Amygdala (tissue), 56 donors: ENCODE measurements at regions not wholly inside any gene's neighbourhood (a gene's known extent, or its start where the extent isn't known, plus 50 kb on each side); places are given as distances from the start of the nearest gene placed in this dataset.

Source experiments
- DNase-seq, 56 donors: peaks; one replicate each; lab custom pipeline; 2025; lab: John Stamatoyannopoulos, UW

GRCh38 chr21:31471865-31472264 lies 127.8 kb upstream of the TIAM1 start:
- no peak for DNase-seq

- DNase-seq, result peak in 14 of 56 donors; percentile 5 to 38 (median 22)
Measured at GRCh38 chr21:31470896-31471694, 127.0 kb upstream of the TIAM1 start.

GRCh38 chr21:31460980-31461379 lies 116.9 kb upstream of the TIAM1 start:
- DNase-seq, result no peak

GRCh38 chr21:31459457-31459856 lies 115.4 kb upstream of the TIAM1 start:
- DNase-seq, result peak in 3 of 56 donors; percentile 18 to 43 (median 26)

DNA sequence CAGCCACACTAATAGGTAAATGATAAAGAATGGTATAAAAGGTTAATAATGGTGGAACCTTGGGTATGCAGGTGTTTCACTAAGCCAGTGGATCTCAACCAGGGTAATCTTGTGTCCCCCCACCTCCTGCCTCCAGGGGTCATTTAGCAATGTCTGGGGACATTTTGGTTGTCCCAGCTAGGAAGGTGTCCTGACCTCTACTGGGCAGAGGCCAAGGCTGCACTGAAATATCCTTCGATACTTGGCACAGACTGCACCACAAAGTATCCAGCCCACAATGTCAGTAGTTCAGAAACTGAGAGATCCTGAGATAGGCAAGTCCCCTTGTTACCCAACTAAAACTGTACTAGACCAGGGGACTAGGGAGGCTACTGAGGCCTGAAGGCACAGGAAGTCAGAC lies 113.6 kb upstream of the TIAM1 start:
- DNase-seq, result no peak

DNA sequence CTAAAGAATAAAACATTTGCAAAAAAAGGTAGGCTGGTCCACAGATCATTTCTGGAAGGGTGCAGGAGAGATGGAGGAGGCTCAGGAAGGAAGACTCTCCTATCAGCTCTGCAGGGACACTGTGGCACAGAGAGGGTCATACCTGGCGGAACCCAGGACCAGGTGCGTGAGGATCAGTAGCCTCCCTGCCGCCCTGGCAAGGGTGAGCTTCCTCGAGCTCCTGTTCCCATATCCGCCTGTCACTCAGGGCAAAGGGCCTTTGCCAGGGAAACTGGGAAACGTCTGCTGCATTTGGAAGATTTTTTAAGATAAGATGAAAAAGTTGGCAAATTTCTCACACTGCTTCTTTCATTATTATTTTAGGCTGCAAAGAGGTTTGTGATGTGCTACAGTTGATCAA lies 112.1 kb upstream of the TIAM1 start:
- DNase-seq, result no peak

GRCh38 chr21:31455506-31455905 lies 111.4 kb upstream of the TIAM1 start:
- DNase-seq, result peak in 2 of 56 donors; percentile 5 to 13

- DNase-seq, result no peak
Measured at GRCh38 chr21:31450980-31451379, 106.9 kb upstream of the TIAM1 start.

- DNase-seq, result no peak
Measured at GRCh38 chr21:31449921-31450535, 106.0 kb upstream of the TIAM1 start.

DNA sequence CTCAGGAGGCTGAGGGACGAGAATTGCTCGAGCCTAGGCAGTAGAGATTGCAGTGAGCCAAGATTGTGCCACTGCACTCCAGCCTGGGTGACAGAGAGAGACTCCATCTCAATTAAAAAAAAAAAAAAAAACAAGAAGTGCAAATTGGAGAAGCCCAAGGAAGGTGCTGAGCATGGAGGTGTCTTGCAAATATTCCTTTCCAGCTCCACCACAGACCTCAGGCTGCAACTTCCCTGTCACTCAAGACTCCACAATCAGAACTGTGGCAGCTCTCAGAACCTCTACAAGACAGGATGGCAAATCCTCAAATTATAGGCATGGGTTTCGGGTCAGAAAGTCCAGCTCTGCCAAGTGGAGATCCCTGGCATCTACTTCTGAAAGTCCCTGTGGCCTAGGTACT lies 104.4 kb upstream of the TIAM1 start:
- no peak for DNase-seq

- no peak for DNase-seq
Measured at GRCh38 chr21:31447505-31447904, 103.4 kb upstream of the TIAM1 start.

DNA sequence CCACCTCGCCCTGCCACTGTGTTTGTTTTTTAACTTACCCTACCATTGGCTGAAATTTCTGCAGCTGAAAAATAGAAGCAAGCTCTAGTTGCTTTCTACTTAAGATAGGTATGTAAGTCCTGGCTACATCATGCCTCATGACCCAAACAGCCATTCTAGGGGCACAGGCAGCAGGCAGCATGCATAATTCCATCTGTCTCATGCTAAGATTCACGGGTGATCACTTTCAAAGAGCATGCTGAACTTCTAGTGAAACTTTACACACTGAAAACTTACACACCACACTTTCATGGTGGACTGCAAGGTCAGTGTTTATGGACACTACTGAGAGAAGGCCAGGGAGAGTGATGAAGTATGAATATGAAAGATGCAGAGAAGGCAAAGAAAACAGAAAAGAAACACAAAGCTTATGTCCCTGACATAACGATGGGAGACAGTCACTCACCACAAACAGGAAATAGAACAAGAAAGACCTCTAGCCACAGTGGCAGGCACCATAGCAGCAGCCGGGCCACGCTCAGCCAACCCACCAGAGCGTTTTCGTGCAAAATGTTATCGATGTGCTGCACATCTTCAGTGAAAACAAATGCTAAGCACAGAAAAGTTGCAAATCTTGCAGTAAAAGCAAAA lies 102.3 kb upstream of the TIAM1 start:
- DNase-seq, result no peak

DNA sequence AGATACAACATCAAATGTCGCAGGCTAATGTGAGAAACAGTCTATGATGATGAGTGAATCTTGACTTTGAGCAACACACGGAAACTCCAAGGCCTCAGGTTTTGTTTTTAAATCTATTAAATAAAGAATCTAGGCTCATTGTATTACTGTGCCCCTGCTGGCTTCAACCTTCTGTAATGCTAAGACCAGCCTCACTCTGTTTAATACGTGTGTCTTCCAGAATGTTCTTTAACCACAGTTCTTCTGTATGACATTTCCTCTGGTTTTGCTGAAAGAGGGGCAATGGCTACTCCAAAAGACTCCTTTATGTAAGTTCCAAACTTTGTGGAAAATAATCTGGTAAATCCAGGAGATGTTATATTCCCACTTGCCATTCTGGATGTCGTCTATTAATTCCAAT lies 101.1 kb upstream of the TIAM1 start:
- DNase-seq, result no peak

GRCh38 chr21:31443736-31444521 lies 99.9 kb upstream of the TIAM1 start:
- DNase-seq, result peak in 7 of 56 donors; percentile 4 to 26 (median 10)

GRCh38 chr21:31442339-31442738 lies 98.3 kb upstream of the TIAM1 start:
- no peak for DNase-seq

DNA sequence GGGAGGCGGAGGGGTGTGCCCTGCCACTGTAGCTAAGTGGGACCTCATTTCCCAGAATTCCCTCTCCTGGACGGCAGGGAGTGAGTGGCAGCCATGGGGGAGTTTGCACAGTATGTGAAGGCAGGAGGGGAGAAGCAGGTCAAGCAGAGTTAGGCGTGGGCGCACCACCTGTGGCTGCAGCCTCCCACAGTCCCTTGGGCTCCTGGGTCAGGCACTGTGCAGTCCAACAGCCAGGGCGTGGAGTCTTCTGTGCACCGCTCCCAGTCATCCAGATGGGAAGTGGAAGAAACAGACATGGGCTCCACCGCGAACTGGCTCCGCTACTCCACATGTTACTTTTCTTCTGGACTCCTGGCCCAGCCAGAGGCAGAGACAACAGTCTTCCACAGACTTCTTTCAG lies 85.4 kb upstream of the TIAM1 start:
- no peak for DNase-seq

- no peak for DNase-seq
Measured at GRCh38 chr21:31426235-31426797, 82.3 kb upstream of the TIAM1 start.

DNA sequence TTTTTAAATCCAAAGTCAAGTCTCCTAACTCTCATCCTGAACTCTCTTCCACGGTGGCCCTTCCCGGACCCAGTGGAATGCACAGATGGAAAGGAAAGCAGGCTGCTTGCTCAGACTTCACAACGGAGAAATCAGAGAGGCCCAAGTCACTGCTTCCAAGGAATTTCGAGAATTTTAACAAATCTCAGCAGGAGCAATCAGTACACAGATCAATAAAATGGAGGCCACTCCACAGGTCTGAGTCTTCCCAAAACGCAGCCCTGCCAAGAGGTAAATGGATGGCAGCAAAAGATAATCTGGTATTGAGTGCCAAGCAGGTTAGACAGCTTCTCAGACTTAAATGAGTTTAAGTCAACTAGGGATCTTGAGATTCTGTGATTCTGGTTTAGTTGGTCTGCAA lies 81.1 kb upstream of the TIAM1 start:
- DNase-seq, result no peak

DNA sequence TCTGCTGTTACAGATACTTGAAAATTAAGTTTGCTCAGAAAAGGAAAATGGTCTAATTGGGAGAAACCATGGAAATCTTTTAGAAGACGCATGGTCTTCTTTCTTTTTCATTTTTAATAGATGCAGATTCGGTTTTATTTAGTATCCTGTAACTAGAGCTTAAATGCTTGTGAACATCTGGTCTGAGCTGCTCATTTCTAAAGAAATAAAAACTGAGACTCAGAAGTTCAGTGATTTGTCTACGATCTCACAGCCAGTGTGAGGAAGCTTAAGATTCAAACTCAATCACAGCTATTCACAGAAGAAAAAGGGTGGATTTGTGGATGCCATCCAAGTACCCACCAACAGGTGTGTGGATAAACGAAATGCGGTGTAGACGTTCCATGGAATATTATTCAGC lies 80.0 kb upstream of the TIAM1 start:
- no peak for DNase-seq

GRCh38 chr21:31420988-31421387 lies 76.9 kb upstream of the TIAM1 start:
- DNase-seq, result no peak

DNA sequence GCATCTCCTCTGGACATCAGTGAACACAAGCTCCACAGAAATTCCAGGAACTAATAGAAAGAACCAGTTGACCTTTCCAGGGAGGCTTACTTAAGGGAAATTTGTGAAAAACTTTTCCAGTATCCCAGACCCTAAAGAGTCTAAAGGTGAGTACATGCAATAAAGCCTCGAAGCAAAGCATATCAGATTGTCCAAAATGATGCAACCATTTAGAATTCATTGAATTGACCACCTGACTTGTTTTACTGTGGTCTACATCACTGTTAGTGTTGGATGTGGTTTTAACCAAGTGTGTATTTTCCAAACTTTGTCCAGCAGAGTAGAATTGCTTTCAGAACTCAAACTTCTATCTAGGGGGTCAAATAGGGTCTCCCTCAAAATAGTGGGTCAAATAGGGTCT lies 76.3 kb upstream of the TIAM1 start:
- DNase-seq, result no peak
